H9 (cell line): ENCODE measurements at regions not wholly inside any gene's neighbourhood (a gene's known extent, or its start where the extent isn't known, plus 50 kb on each side); places are given as distances from the start of the nearest gene placed in this dataset.

Experiments used
- DNase-seq: peaks from one replicate; pipeline ENCODE4 v3.0.0-alpha.2; 2017
- H2AFZ ChIP-seq: one replicate; pipeline ENCODE4 v1.6.1; 2013; ENCODE audit warnings: mild to moderate bottlenecking, low read length, control low read depth, moderate library complexity
- H2AK5ac ChIP-seq: 2 replicates; pipeline ENCODE4 v1.6.1; 2013; ENCODE audit warnings: low read length, control low read depth, mixed read lengths; ENCODE audit not compliant: insufficient read length
- H2BK120ac ChIP-seq: one replicate; pipeline ENCODE4 v1.6.1; 2013; ENCODE audit warnings: low read depth, mild to moderate bottlenecking, low read length, control low read depth, inconsistent platforms; ENCODE audit not compliant: poor library complexity, severe bottlenecking
- H2BK12ac ChIP-seq: 2 replicates; pipeline ENCODE4 v1.6.1; 2013; ENCODE audit warnings: low read length, control low read depth, mixed read lengths, low read depth; ENCODE audit not compliant: insufficient read length
- H2BK15ac ChIP-seq: 2 replicates; pipeline ENCODE4 v1.6.1; 2013; ENCODE audit warnings: low read depth, low read length, control low read depth
- H2BK20ac ChIP-seq: one replicate; pipeline ENCODE4 v1.6.1; 2013; ENCODE audit warnings: low read depth, mild to moderate bottlenecking, low read length, control low read depth, inconsistent platforms; ENCODE audit not compliant: poor library complexity, severe bottlenecking
- H2BK5ac ChIP-seq: 2 replicates; pipeline ENCODE4 v1.6.1; 2013; ENCODE audit warnings: low read length, control low read depth, mixed read lengths; ENCODE audit not compliant: insufficient read length
- H3K14ac ChIP-seq: 2 replicates; pipeline ENCODE4 v1.6.1; 2013; ENCODE audit warnings: low read length, control low read depth; ENCODE audit not compliant: insufficient read depth
- H3K18ac ChIP-seq: 2 replicates; pipeline ENCODE4 v1.6.1; 2013; ENCODE audit warnings: low read depth, mild to moderate bottlenecking, mixed read lengths, low read length, control low read depth; ENCODE audit not compliant: insufficient read length
- H3K23ac ChIP-seq: 2 replicates; pipeline ENCODE4 v1.6.1; 2013; ENCODE audit warnings: low read length, control low read depth, mixed read lengths, low read depth; ENCODE audit not compliant: insufficient read length
- H3K23me2 ChIP-seq: 2 replicates; pipeline ENCODE4 v1.6.1; 2013; ENCODE audit warnings: low read depth, mild to moderate bottlenecking, mixed read lengths, low read length, control low read depth; ENCODE audit not compliant: insufficient read length, poor library complexity, severe bottlenecking
- H3K27ac ChIP-seq: 2 replicates; pipeline ENCODE4 v1.5.1; 2013; ENCODE audit warnings: low read length, control low read depth, mixed read lengths, low read depth; ENCODE audit not compliant: insufficient read length
- H3K27me3 ChIP-seq: 2 replicates; pipeline ENCODE4 v1.6.1; 2013; ENCODE audit warnings: low read length, control low read depth, inconsistent platforms; ENCODE audit not compliant: insufficient read depth
- H3K4ac ChIP-seq: 2 replicates; pipeline ENCODE4 v1.6.1; 2013; ENCODE audit warnings: low read depth, mild to moderate bottlenecking, control low read depth, inconsistent platforms, low read length, moderate library complexity
- H3K4me1 ChIP-seq: 2 replicates; pipeline ENCODE4 v1.6.1; 2013; ENCODE audit warnings: low read length, control low read depth, inconsistent platforms; ENCODE audit not compliant: insufficient read depth
- H3K4me2 ChIP-seq: 2 replicates; pipeline ENCODE4 v1.6.1; 2013; ENCODE audit warnings: low read length, control low read depth, mixed read lengths; ENCODE audit not compliant: insufficient read length, insufficient read depth
- H3K56ac ChIP-seq: 2 replicates; pipeline ENCODE4 v1.6.1; 2013; ENCODE audit warnings: low read depth, mild to moderate bottlenecking, mixed read lengths, low read length, control low read depth; ENCODE audit not compliant: insufficient read length
- H3K79me1 ChIP-seq: 2 replicates; pipeline ENCODE4 v1.6.1; 2013; ENCODE audit warnings: low read depth, mild to moderate bottlenecking, moderate library complexity, low read length, control low read depth, inconsistent platforms; ENCODE audit not compliant: insufficient read depth, poor library complexity, severe bottlenecking
- H3K79me2 ChIP-seq: 2 replicates; pipeline ENCODE4 v1.6.1; 2013; ENCODE audit warnings: low read length, control low read depth, inconsistent platforms; ENCODE audit not compliant: insufficient read depth
- H3K9ac ChIP-seq: 2 replicates; pipeline ENCODE4 v1.6.1; 2013; ENCODE audit warnings: low read length, control low read depth, mixed read lengths; ENCODE audit not compliant: insufficient read length; ENCODE audit errors: extremely low read depth
- H3K9me3 ChIP-seq: one replicate; pipeline ENCODE4 v1.6.1; 2013; ENCODE audit warnings: low read depth, low read length, inconsistent platforms; ENCODE audit not compliant: control insufficient read depth
- H3T11ph ChIP-seq: one replicate; pipeline ENCODE4 v1.6.1; 2013; ENCODE audit warnings: mild to moderate bottlenecking, low read length, control low read depth, inconsistent platforms
- H4K20me1 ChIP-seq: one replicate; pipeline ENCODE4 v1.6.1; 2013; ENCODE audit not compliant: control insufficient read depth, insufficient read length, insufficient read depth
- H4K5ac ChIP-seq: 2 replicates; pipeline ENCODE4 v1.6.1; 2013; ENCODE audit warnings: low read depth, mild to moderate bottlenecking, mixed read lengths, low read length, control low read depth; ENCODE audit not compliant: insufficient read length
- H4K8ac ChIP-seq: replicated peaks from 2 replicates; pipeline ENCODE4 v1.6.1; 2013; ENCODE audit warnings: low read length, control low read depth, mixed read lengths, low read depth; ENCODE audit not compliant: insufficient read length
- H4K91ac ChIP-seq: 2 replicates; pipeline ENCODE4 v1.6.1; 2013; ENCODE audit warnings: low read depth, mild to moderate bottlenecking, moderate library complexity, mixed read lengths, low read length, control low read depth; ENCODE audit not compliant: insufficient read length
- H3K27ac Mint-ChIP-seq, 3 experiments: 2 replicates in 2 of 3; 3 replicates in 1 of 3; pipeline ENCODE4 v1.8.0; 2020 to 2021; ENCODE audit warnings: mixed read lengths in 3 of 3, mild to moderate bottlenecking in 1 of 3, moderate library complexity in 1 of 3
- H3K27me3 Mint-ChIP-seq: 2 replicates; pipeline ENCODE4 v1.8.0; 2021; ENCODE audit warnings: low read depth, mild to moderate bottlenecking, moderate library complexity, mixed read lengths
- H3K36me3 Mint-ChIP-seq, 3 experiments: 2 replicates in 2 of 3; 3 replicates in 1 of 3; pipeline ENCODE4 v1.8.0; 2020 to 2021; ENCODE audit warnings: low read depth in 3 of 3, mixed read lengths in 3 of 3; ENCODE audit not compliant: insufficient read depth in 1 of 3
- H3K4me1 Mint-ChIP-seq, 2 experiments: 2 replicates each; pipeline ENCODE4 v1.8.0; 2020; ENCODE audit warnings: mixed read lengths in 2 of 2
- H3K4me3 Mint-ChIP-seq, 2 experiments: 2 replicates in 1 of 2; 3 replicates in 1 of 2; pipeline ENCODE4 v1.8.0; 2020 to 2021; ENCODE audit warnings: mild to moderate bottlenecking in 2 of 2, mixed read lengths in 2 of 2, moderate library complexity in 1 of 2
- H3K9me3 Mint-ChIP-seq, 2 experiments: 2 replicates in 1 of 2; 3 replicates in 1 of 2; pipeline ENCODE4 v1.8.0; 2020; ENCODE audit warnings: mild to moderate bottlenecking in 2 of 2, mixed read lengths in 2 of 2, moderate library complexity in 1 of 2
- WGBS: extraction: QIAGEN DNeasy Blood & Tissue Kit; methylation state at CpG from one replicate; pipeline ENCODE4 v1.1.7; 2013; ENCODE audit warnings: missing lambda C conversion rate, low lambda C conversion rate, mixed read lengths; ENCODE audit not compliant: insufficient read length; ENCODE audit errors: extremely low coverage; 5-methylcytosine and 5-hydroxymethylcytosine counted together
- TF ChIP-seq, protein P1 (sequence below): fragments of 200-600 bp; sonication (generic); conservative IDR thresholded peaks from 3 replicates; pipeline ENCODE4 v1.8.0; 2021; ENCODE audit warnings: antibody characterized with exemption, mild to moderate bottlenecking

DNA sequence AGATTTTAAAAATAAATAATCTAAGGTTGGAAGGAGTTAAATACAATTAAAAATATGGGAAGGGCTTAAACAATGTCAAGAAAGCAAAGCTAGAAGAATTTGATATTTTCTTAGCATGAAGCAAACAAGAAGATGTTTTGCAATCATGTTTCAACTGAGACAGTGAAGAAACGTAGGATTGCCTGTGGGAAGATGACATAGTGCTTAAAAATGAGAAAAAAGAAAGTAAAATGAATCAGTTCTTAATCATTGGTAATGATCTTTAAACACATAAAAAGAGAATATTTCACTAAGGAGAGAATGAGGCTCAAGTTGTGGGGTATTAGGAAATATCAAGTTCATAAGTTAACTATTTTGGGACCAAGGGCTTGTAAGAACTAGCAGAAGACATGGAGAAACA, 855.0 kb downstream of the METTL15 start:
- no peak overlapping the region for H3T11ph ChIP-seq
- no peak overlapping the region for H2BK5ac ChIP-seq
- no peaks in the 10 kb centered on the region; a peak in 1 of 4 replicates for H3K4me1 Mint-ChIP-seq
- H3K4ac ChIP-seq = no peak overlapping the region
- H2BK12ac ChIP-seq = no peak overlapping the region
- H2AK5ac ChIP-seq = no peak overlapping the region
- no peak overlapping the region for H4K91ac ChIP-seq
- no peak for DNase-seq
- H2BK120ac ChIP-seq = no peak overlapping the region
- H3K23me2 ChIP-seq = no peaks in the 10 kb centered on the region
- H3K9me3 Mint-ChIP-seq = no peaks in the 10 kb centered on the region
- H3K4me2 ChIP-seq = no peak overlapping the region
- no peak overlapping the region for H2BK20ac ChIP-seq
- no peaks in the 10 kb centered on the region for H4K20me1 ChIP-seq
- H3K14ac ChIP-seq = no peak overlapping the region
- no peaks in the 10 kb centered on the region for H3K9me3 ChIP-seq
- H3K27me3 ChIP-seq = no peaks in the 10 kb centered on the region
- H3K36me3 Mint-ChIP-seq = no peaks in the 10 kb centered on the region
- no CpG with 5 or more reads among the region's 1 CpG for WGBS
- no peak overlapping the region for H3K9ac ChIP-seq
- H4K8ac ChIP-seq = no peak overlapping the region
- TF ChIP-seq, protein P1, sequence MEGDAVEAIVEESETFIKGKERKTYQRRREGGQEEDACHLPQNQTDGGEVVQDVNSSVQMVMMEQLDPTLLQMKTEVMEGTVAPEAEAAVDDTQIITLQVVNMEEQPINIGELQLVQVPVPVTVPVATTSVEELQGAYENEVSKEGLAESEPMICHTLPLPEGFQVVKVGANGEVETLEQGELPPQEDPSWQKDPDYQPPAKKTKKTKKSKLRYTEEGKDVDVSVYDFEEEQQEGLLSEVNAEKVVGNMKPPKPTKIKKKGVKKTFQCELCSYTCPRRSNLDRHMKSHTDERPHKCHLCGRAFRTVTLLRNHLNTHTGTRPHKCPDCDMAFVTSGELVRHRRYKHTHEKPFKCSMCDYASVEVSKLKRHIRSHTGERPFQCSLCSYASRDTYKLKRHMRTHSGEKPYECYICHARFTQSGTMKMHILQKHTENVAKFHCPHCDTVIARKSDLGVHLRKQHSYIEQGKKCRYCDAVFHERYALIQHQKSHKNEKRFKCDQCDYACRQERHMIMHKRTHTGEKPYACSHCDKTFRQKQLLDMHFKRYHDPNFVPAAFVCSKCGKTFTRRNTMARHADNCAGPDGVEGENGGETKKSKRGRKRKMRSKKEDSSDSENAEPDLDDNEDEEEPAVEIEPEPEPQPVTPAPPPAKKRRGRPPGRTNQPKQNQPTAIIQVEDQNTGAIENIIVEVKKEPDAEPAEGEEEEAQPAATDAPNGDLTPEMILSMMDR = no peak
- no peaks in the 10 kb centered on the region for H3K4me1 ChIP-seq
- H4K5ac ChIP-seq = no peak overlapping the region
- H3K79me1 ChIP-seq = no peaks in the 10 kb centered on the region
- H3K27me3 Mint-ChIP-seq = peaks cover 2% of the 10 kb centered on the region
- no peak overlapping the region for H3K27ac ChIP-seq
- H2AFZ ChIP-seq = no peak overlapping the region
- no peak overlapping the region for H3K18ac ChIP-seq
- no peak overlapping the region for H3K4me3 Mint-ChIP-seq
- no peak overlapping the region for H3K56ac ChIP-seq
- no peak overlapping the region for H3K23ac ChIP-seq
- no peaks in the 10 kb centered on the region for H3K79me2 ChIP-seq
- H2BK15ac ChIP-seq = no peak overlapping the region
- H3K27ac Mint-ChIP-seq = no peak overlapping the region
